ENCODE measurements at regions not wholly inside any gene's neighbourhood (a gene's known extent, or its start where the extent isn't known, plus 50 kb on each side); places are given as distances from the start of the nearest gene placed in this dataset.

- H3K27me3 ChIP-seq (ENCODE audit: control insufficient read depth, insufficient read depth, low read length): no peaks in the 10 kb centered on the region
- no peak overlapping the region for H3K4me3 ChIP-seq (ENCODE audit: low read depth, low read length)
- peak; percentile 99 for DNase-seq (ENCODE audit: low read depth)
- FAIRE-seq: no peak
- H3K36me3 ChIP-seq (ENCODE audit: control insufficient read depth, insufficient read depth, low read length): no peaks in the 10 kb centered on the region
- no peak for TF ChIP-seq CTCF (IDR thresholded peaks at IDR 0.05; ENCODE audit: insufficient read depth, low read length, severe bottlenecking)
Measured at GRCh38 chr6:14665827-14666724, 548.5 kb downstream of the CD83 start.

GRCh38 chr6:14670806-14671205 lies 553.2 kb downstream of the CD83 start:
- Histone ChIP-seq H3K36me3 (ENCODE audit: control insufficient read depth, insufficient read depth, low read length) (no peaks in the 10 kb centered on the region), H3K4me3 (ENCODE audit: low read depth, low read length) (no peak overlapping the region), H3K27me3 (ENCODE audit: control insufficient read depth, insufficient read depth, low read length) (no peaks in the 10 kb centered on the region)
- TF ChIP-seq CTCF (IDR thresholded peaks at IDR 0.05; ENCODE audit: insufficient read depth, low read length, severe bottlenecking): no peak
- DNase-seq (ENCODE audit: low read depth) (peak; percentile 72), FAIRE-seq (no peak)

- no peaks in the 10 kb centered on the region for H3K36me3 ChIP-seq (ENCODE audit: control insufficient read depth, insufficient read depth, low read length)
- DNase-seq (ENCODE audit: low read depth) (peak; percentile 97), FAIRE-seq (peak; percentile 28)
- no peak overlapping the region for H3K4me3 ChIP-seq (ENCODE audit: low read depth, low read length)
- TF ChIP-seq CTCF (IDR thresholded peaks at IDR 0.05; ENCODE audit: insufficient read depth, low read length, severe bottlenecking): no peak
- H3K27me3 ChIP-seq (ENCODE audit: control insufficient read depth, insufficient read depth, low read length): no peaks in the 10 kb centered on the region
Measured at GRCh38 chr6:14671261-14671681, 553.7 kb downstream of the CD83 start.

DNA sequence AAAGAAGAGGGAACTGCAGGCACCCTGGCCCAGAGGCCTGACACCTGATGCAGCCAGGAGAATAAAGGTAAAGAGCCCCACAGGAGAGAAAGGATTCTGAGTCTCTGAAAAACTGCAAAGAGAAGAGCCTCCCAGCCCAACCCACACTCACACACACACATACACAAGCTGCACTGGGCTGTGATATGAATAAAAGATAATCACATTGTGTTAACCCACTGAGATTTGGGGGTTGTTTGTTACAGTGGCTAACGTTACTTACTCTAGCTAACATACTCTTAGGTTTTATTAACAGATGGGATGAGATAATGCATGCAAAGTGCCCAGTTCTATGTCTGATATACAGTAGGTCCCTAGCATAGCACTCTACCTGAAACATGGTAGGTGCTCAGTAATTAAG lies 554.4 kb downstream of the CD83 start:
- FAIRE-seq: no peak
- Histone ChIP-seq H3K36me3 (ENCODE audit: control insufficient read depth, insufficient read depth, low read length) (no peaks in the 10 kb centered on the region), H3K4me3 (ENCODE audit: low read depth, low read length) (no peak overlapping the region), H3K27me3 (ENCODE audit: control insufficient read depth, insufficient read depth, low read length) (no peaks in the 10 kb centered on the region)
- DNase-seq (ENCODE audit: low read depth): no peak
- no peak for TF ChIP-seq CTCF (IDR thresholded peaks at IDR 0.05; ENCODE audit: insufficient read depth, low read length, severe bottlenecking)

DNA sequence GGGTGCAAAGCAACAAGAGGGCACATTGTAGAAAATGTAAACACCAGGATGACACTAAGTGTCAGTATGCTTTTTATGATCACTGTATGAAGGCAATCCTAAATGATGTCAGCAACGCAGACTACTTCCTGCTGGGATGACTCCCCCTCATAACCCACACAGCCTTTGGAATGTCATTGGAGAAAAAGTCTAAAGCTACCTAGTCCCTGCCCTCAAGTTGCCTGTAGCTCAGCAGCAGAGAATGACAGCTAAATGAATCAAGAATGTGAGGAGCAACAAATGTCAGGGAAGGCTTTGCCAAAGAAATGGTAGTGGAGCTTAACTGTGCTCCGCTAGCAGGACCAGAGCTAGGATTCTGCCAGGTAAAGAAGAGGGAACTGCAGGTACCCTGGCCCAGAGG lies 555.6 kb downstream of the CD83 start:
- Histone ChIP-seq H3K36me3 (ENCODE audit: control insufficient read depth, insufficient read depth, low read length) (no peaks in the 10 kb centered on the region), H3K27me3 (ENCODE audit: control insufficient read depth, insufficient read depth, low read length) (no peaks in the 10 kb centered on the region), H3K4me3 (ENCODE audit: low read depth, low read length) (no peak overlapping the region)
- no peak for TF ChIP-seq CTCF (IDR thresholded peaks at IDR 0.05; ENCODE audit: insufficient read depth, low read length, severe bottlenecking)
- DNase-seq (ENCODE audit: low read depth): peak; percentile 72
- no peak for FAIRE-seq
